Lower leg skin (tissue), 3 donors: ENCODE measurements at regions not wholly inside any gene's neighbourhood (a gene's known extent, or its start where the extent isn't known, plus 50 kb on each side); places are given as distances from the start of the nearest gene placed in this dataset.

Experiments
- CTCF ChIP-seq, 3 donors: fragments of 450-650 bp; IDR thresholded peaks; one replicate each; pipeline ENCODE4 v1.5.1; 2016; ENCODE audit warnings: antibody characterized with exemption in 3 of 3, mild to moderate bottlenecking in 3 of 3, moderate library complexity in 2 of 3
- POLR2A ChIP-seq, 2 donors: fragments of 450-650 bp; IDR thresholded peaks; one replicate each; pipeline ENCODE4 v1.6.1; 2016 to 2017; ENCODE audit warnings: antibody characterized with exemption in 2 of 2, mild to moderate bottlenecking in 1 of 2, moderate library complexity in 1 of 2

DNA sequence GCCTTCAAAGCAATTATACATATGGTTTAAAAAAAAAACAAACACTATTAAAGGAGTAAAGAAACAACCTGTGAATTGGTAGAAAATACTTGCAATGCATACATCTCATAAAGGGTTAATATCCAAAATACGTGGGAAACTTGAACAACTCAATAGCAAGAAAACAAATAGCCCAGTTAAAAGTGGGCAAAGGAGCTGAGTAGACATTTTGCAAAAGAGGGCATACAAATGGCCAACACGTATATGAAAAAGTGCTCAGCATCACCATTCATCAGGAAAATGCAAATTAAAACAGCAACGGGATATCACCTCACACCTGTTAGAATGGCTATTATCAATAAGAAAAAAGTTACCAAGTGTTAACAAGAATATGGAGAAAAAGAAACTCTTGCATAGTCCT, 298.3 kb upstream of the RBMS1 start:
- TF ChIP-seq CTCF (IDR thresholded peaks at IDR 0.05), result no peak
- no peak for TF ChIP-seq POLR2A (IDR thresholded peaks at IDR 0.05)
